GM19351 (cell line): ENCODE measurements at regions not wholly inside any gene's neighbourhood (a gene's known extent, or its start where the extent isn't known, plus 50 kb on each side); places are given as distances from the start of the nearest gene placed in this dataset.

Experiments
- ATAC-seq: cut with Tn5 transposase; IDR thresholded peaks from one replicate; pipeline ENCODE4 v1.9.1; 2021; ENCODE audit warnings: mild to moderate bottlenecking, moderate library complexity; ENCODE audit not compliant: unreplicated experiment

DNA sequence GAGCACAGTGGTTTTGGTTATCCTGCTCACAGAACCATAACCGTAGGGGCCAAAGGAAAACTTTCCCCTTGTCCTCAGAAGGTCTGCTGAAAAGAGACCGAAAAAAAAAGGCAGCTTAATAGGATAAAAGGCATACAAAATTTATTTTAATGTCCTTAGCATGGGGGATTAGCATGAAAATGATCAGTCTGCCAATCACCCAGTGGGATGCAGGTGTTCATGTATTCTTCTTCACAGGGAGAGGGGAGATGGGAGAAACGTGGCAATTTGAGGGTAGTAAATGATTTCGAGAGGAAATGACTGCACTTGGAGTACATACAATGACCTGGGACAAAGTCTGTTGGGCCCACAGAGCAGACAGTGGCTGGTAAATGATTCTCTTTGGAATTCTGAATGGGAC is 194.0 kb downstream of the AJAP1 start:
- no peak for ATAC-seq

DNA sequence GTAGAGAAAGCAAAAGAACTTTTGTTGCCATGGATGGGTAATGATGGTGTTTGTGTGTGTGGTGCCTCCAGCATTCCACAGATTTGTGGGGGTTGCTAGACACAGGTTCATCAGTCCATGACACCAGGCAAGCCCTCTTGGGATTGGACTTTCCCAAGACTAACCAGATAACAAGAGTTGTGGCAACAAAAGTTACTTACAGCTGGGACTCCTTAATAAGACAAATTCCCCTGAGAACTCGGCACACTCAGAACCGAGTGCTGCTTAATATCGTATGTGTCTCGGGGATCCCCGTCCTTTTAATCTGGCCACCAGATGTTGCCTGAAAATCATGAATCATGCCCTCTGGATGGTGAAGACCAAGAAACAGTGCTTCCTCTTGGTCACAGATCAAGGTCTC is 193.3 kb downstream of the AJAP1 start:
- no peak for ATAC-seq
